Stimulated activated CD8-positive, alpha-beta memory T cell treated with anti-CD3 and anti-CD28 coated beads, Interleukin-4, amount 100 ng/mL, for 4 hours (primary cell): ENCODE measurements at regions not wholly inside any gene's neighbourhood (a gene's known extent, or its start where the extent isn't known, plus 50 kb on each side); places are given as distances from the start of the nearest gene placed in this dataset.

Source experiments
- DNase-seq, 2 donors: peaks; one replicate each; pipeline ENCODE4 v3.0.0-alpha.2; 2020; ENCODE audit warnings: low read depth in 2 of 2, low spot score in 1 of 2

- no peak for DNase-seq
Observed at GRCh38 chr5:125408448-125409233, 662.2 kb upstream of the ZNF608 start.

GRCh38 chr5:125409234-125409860 lies 662.9 kb upstream of the ZNF608 start:
- no peak for DNase-seq

DNA sequence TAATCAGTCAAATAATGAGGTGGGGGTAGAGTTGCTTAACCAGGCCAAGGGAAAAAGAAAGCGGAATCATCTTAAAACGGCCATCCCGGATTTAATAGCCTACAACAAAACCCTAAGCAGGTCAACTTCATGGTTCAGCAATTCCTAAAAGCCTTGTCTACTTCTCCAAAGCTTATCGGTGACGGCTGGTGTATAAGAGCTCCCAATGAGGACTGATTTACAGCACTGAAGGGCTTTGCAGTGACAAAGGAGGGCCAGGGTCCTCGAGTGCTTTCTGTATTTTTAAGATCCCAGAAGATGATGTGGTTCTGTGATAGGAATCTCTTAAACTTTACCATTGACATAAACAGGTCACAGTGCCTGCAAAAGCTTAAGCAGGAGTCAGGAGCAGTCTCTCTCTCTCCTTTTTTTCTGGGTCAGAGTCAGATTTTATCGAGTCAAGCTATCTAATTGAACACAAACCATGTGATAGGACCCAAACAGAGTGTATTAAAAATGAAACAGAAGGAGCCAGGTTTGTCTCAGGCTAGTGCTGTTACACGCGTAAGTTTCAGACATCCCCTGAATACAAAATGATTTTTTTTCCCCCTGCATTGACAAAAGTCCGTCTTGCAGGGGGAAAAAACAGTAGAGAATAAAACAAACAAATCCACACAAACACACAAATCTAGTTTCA lies 663.6 kb upstream of the ZNF608 start:
- DNase-seq: no peak

DNA sequence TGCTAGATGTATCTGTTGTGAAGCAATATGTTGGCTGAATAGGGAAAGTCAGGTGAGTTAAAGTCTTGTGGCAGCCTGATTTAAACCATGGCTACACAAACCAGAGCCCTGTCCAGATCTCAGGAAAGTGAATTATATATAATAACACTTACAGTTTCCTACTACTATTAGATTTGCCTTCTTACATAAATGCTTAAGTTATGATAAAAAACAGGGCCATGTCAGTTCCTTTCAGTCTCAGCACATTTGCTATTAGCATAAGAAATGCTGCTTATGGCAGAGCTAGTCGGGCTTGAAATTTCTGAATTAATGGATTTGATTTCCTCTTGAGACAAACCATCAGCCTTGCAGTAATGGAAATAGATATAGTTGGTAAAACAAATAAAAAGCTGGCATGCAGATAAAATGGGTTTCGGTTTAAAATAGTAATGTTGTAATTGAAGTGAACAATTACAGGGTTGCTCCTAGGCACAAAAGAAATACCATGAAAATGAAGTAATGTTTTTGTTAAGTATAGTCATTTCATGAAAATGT lies 664.2 kb upstream of the ZNF608 start:
- no peak for DNase-seq

DNA sequence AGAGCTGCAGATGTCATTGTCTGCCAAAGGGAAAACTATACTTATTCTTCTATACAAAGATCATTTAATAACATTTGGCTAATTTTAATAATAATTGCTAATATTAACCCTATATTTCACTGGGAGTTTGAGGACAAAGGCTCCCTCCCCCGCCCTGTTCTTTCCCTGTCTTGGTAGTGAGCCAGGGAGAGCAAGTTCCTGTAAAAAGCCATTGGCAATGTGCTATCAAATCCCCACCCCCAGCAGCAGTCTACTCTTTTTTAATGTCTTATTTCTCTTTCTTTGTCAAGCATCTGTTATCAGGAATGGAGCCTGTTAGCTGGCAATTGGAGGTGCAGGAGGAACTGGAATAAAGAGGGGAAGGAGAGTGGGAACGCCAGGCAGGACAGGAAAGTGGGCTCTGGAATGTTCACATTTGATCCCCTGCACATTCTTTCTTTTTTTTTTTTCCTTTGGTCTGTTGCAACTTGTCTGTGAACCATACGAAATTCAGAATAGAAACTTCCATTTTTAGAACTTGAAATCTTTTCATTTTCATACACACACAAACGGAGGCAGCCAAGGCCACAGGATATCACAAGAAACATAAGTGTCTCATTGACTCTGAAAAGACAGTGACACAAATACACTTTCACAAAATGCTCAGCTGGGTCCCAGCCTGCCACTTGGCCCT lies 664.8 kb upstream of the ZNF608 start:
- no peak for DNase-seq

DNA sequence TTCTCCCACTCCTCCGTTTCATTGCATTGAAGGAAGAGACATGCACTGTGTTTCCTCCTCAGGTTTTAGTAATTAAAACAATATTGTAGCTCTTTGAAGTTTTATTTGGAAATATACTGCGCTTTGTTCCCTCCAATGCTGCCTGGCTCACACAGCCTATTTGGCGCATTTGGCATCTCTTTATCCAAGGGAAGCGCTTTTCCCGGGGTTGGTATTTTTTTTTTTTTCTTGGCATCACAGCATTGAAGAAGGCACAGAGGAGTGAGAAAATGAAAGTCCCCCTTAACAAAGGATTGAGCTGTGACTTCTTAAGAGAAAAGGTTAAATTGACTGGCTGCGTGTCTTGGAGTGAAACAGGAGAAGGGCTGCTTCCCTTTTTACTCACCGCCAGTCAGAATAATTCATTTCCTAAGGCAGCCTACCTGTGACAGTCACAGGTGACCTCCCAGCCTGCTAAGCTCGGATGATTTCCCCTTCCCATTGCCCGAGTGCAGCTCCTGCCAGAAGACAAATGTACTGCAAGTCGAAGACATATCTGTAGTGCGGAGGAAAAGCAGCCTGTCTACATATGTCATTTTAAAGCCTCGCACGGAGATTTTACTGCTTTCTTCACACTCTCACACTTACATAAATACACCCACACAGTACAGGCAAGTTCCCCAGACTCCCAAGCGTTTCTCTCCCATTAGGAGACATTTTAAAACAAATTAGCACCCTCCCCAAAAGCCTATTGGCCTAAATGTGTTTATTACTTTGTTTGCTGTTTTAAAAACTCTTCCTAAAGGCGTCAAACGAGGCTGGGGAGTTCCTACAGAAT lies 665.5 kb upstream of the ZNF608 start:
- DNase-seq: no peak

DNA sequence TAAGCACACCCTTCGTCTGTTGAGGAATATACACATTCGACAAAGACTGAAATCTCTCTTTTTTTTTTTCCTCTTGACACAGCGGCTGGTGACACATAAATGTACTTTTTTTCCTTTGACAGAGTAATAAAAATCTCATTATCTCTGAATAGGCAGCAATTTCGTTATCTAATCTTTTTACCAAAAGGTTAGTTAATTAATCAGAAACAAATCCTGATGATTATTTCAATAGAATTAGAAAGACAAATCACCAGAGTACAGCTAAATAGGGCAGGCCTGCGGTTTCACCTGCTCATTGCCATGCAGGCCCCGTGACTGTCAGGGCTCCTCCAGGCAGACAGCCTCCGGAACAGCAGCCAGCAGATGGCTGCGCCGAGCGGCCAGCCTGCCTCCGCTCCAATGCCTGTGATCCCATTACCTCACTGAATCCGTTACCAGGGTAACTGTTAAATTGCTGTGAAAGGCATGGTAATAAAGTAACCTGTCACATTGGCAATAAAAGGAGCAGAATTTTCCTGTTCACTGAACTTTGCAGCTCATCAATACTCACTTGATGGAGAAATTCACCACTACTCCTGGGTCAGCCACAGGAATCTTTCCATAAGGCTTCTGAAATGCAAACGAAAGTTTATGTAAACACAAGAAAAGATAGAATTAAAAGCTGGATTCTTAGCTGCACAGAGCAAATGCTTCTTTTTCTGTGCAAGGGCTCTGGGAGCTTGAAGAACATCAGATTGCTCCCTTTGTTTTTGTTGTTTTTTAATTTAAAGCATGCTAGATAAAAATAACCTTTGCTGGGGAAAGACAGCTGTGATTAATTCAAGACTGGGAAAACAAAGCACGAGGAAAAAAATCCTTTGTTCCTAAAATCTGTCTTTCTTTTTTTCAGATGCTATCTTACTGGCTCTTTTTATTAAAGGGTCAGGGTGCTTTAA lies 666.4 kb upstream of the ZNF608 start:
- no peak for DNase-seq

DNA sequence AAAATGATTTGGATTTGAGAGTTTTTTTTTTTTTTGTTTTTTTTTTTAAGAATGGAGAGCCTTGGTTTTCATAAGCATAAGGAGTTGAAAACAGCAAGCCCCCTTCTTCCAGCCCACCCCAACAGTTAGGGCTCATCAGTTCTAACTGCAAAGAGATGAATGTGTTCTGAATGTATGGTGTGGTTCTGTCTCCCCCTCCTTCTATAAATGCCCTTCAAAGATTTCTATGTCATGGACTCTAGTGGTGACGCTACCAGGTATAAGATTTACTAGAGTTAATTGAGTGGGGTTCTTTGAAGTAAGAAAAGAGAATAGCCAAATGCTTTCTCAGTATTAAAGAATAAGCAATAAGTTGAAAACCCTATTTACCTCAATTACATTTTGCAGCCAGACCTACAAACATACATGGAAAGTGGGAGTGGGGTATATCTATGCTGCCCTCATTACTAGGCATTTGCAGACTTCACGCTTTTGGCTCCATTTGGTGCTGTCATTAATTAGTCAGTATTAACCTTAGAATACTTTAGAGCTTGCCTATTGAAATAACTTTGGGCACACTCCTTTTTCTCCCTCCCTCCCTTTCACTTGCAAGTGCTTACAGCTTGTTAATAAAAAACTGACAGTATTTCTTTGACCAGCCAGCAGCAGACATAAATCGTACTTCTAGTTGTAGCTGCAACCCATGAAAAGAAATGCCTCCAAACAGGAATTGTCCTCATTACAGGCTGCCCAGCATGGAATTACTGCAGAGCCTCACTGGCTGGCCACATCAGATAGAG lies 667.2 kb upstream of the ZNF608 start:
- DNase-seq: no peak

GRCh38 chr5:125415126-125415525 lies 668.7 kb upstream of the ZNF608 start:
- no peak for DNase-seq

- DNase-seq: no peak
Observed at GRCh38 chr5:125416055-125416454, 669.6 kb upstream of the ZNF608 start.

DNA sequence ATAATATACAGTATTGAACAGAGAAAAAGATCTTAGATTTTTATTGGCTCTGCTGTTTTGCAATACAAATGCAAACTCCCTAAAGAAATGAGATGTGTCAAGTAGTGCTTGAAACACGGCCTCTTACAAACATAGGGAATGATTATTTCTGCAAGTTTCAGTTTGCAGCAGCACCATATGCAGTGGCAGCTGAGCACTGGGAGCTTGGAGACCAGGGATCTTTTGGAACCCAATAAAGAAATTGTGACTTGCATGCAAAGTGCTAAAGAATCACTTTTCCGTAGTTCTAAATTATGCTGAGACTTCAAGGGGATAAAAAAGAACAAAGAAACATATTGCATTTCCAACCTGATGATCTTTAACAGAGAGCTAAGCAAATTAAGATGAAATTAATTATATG lies 674.6 kb upstream of the ZNF608 start:
- no peak for DNase-seq

DNA sequence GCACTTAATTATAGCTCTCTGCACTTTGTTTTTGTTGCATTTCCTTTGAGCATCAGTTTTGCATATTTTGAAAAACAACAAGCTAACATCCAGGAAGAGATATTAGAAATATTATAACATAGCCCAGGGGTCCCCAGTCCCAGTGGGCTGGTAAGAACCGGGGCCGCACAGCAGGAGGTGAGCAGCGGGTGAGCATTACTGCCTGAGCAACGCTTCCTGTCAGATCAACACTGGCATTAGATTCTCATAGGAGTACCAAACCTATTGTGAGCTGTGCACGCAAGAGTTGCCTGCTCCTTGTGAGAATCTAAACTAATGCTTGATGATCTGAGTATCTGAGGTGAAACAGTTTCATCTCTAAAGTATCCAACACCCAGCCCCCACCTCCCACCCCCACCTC lies 675.9 kb upstream of the ZNF608 start:
- DNase-seq: no peak

DNA sequence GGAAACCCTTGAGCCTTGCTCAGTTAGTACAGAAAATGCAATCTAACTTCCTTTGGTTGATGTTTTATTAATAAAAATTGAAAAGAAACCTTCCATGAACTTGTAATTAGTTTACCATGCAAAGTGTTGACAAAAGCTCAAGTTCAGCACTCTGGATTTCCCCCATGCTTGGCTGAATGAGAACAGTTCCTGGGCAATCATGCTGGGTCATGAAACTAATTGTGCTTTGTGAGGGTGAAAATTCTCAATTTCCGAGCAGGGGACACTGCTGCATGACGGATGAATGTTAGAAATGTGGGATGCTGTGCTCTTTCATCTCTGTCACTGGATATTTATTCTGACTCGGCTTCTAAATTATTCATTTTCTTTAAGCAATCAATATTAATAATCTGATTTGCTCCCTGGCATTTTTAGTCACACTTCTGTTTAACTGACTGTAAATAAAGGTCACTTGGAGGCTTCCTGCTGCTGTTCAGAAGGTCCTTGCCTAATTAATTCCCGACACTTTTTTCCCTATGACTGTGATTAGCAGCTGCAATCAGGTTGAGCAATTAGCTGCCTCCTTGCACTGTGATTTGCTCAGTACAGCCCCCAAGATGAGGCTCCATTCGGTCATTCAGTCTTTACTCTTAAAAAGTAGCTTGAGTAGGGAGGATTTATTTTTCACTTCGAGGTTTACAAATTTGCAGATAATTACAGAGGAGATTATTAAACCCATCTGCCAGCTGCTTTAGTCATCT lies 678.1 kb upstream of the ZNF608 start:
- DNase-seq: no peak

DNA sequence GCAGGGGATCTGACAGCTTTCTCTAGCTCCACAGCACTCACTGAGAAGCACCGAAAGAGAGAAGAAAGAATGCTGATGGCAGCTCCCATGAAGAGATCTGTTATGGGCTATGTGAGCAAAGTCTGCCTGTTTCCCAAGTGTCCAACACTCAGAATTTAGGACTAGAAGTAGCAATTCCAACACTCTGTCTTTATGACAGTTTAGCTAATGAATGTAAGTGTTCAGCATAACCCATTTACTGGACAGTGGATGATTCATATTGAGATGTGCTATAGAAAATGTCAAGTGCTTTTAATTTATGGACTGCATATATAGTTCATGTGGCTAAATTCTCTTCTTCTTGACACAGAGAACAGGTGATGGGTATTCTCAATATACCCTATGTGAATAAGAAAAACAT lies 683.1 kb upstream of the ZNF608 start:
- DNase-seq: no peak

GRCh38 chr5:125433457-125433856 lies 687.0 kb upstream of the ZNF608 start:
- DNase-seq: no peak

- no peak for DNase-seq
Observed at GRCh38 chr5:125439243-125439642, 692.8 kb upstream of the ZNF608 start.

GRCh38 chr5:125440905-125441304 lies 694.5 kb upstream of the ZNF608 start:
- no peak for DNase-seq

- DNase-seq: no peak
Observed at GRCh38 chr5:125446986-125447385, 700.5 kb upstream of the ZNF608 start.
